ENCODE measurements at regions not wholly inside any gene's neighbourhood (a gene's known extent, or its start where the extent isn't known, plus 50 kb on each side); places are given as distances from the start of the nearest gene placed in this dataset.

DNA sequence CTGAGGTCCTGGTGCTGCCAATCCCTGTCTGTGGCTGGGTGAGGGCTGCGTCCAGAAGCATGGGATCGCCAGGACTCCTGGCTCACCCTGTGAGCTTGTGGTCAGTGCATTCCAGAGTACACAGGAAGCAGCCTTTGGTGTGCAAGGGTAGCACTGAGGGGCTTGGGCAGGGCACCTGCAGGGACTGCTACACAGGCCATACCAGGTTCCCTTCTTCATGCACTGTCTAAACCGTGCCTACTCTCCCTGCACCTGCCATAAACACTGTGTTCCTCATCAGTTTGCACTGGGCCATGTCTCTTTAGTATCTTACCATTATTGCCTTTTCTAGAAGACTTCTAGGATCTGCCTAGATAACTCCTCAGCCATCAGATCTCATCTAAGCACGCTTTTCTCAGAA lies 72.8 kb upstream of the NKX2-2 start:
- no peak for DNase-seq (ENCODE audit: low read depth, low spot score)
- in situ Hi-C loops (cut with HindIII; ENCODE audit: low sequenced_read_pairs): no loop called here
- no peak overlapping the region for H3K4me3 ChIP-seq (ENCODE audit: low read depth, low read length)
- TF ChIP-seq, protein P1, sequence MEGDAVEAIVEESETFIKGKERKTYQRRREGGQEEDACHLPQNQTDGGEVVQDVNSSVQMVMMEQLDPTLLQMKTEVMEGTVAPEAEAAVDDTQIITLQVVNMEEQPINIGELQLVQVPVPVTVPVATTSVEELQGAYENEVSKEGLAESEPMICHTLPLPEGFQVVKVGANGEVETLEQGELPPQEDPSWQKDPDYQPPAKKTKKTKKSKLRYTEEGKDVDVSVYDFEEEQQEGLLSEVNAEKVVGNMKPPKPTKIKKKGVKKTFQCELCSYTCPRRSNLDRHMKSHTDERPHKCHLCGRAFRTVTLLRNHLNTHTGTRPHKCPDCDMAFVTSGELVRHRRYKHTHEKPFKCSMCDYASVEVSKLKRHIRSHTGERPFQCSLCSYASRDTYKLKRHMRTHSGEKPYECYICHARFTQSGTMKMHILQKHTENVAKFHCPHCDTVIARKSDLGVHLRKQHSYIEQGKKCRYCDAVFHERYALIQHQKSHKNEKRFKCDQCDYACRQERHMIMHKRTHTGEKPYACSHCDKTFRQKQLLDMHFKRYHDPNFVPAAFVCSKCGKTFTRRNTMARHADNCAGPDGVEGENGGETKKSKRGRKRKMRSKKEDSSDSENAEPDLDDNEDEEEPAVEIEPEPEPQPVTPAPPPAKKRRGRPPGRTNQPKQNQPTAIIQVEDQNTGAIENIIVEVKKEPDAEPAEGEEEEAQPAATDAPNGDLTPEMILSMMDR (IDR thresholded peaks at IDR 0.05; ENCODE audit: low read depth, low read length): no peak

DNA sequence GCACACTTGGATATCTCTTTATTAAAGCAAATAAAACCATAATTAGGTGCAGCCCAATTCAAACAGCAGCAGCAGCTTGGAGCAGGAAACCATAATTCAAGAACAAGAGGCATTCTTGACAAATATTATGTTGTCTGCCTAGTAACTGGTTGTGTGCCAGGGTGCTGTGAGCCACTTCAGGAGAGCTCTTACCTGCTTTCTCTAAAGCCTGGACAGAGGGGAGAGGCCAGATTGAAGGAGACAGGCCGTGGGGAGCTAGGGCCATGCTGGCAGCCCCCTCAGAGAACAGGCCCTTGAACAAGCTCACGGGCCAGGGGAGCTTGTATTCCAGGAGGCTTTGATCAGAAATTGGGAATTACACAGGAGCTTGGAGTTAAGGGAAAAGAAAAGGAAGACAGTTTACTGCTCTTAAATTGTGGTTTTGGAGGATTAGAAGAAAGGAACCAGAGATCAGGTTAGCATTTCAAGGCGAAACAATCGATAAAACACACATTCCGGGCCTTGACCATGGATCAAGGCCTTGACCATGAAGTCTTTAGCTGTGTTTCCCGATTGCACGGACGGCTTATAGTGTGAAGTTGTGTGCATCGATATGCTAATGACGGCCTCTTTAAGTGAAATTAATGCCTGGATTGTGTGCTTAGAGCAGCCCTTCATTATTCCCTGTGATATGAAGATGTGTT lies 69.8 kb upstream of the NKX2-2 start:
- H3K4me3 ChIP-seq (ENCODE audit: low read depth, low read length): no peak overlapping the region
- in situ Hi-C loops (cut with HindIII; ENCODE audit: low sequenced_read_pairs): no loop called here
- no peak for DNase-seq (ENCODE audit: low read depth, low spot score)
- TF ChIP-seq, protein P1 (IDR thresholded peaks at IDR 0.05; ENCODE audit: low read depth, low read length): no peak

DNA sequence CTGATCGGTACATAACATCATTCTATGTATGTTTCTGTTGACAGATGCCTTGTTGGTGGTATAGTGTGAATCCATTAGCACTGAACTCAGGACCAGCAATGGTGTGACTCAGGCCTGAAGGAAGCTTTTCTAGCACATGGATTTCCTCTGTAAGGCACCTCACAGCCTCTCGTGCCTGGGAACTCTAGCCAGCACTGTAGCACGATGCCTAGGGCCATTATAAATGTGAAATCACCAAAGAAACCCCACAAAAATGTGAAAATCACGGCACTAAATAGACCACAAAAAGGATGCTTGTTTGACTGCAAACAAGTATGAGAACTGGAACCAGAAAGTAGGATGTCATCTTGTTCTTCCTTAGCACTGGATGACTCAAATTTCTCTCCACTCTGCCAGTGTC lies 63.7 kb upstream of the NKX2-2 start:
- no peak for DNase-seq (ENCODE audit: low read depth, low spot score)
- no peak overlapping the region for H3K4me3 ChIP-seq (ENCODE audit: low read depth, low read length)
- TF ChIP-seq, protein P1 (IDR thresholded peaks at IDR 0.05; ENCODE audit: low read depth, low read length): no peak
- in situ Hi-C loops (cut with HindIII; ENCODE audit: low sequenced_read_pairs): no loop called here

DNA sequence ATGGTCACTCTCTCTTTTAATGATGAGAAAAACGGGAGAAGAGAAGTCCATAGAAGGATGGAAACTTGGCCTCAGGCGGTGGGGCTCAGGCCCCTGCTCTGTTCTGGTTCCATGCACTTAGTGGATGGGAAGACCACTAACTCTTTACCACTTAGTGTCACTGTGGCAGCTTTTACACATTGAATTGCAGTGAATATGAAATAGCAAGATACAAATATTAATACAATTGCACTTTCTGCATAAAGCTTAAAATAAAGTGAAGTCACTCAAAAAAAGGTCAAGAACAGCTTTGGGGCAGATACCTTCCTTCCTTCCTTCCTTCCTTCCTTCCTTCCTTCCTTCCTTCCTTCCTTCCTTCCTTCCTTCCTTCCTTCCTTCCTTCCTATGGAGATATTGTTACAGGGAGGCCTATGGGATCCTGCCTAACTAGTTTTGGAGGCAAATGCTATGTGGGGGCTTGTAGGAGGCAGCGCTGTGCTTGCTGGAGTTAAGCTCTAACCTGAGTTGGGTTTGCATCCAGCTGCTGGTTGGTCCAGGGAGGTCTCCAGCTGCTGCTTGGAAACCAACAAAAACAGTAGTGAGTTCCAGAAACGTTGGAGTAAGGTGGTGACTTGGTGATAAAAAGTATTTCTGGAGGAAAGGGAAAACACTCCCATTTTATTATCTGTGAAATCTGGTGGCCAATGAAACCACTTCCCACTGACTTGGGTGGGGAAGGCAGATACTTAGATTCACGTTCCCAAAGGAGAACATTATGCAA lies 62.3 kb upstream of the NKX2-2 start:
- no peak overlapping the region for H3K4me3 ChIP-seq (ENCODE audit: low read depth, low read length)
- in situ Hi-C loops (cut with HindIII; ENCODE audit: low sequenced_read_pairs): no loop called here
- TF ChIP-seq, protein P1 (IDR thresholded peaks at IDR 0.05; ENCODE audit: low read depth, low read length): no peak
- DNase-seq (ENCODE audit: low read depth, low spot score): no peak

DNA sequence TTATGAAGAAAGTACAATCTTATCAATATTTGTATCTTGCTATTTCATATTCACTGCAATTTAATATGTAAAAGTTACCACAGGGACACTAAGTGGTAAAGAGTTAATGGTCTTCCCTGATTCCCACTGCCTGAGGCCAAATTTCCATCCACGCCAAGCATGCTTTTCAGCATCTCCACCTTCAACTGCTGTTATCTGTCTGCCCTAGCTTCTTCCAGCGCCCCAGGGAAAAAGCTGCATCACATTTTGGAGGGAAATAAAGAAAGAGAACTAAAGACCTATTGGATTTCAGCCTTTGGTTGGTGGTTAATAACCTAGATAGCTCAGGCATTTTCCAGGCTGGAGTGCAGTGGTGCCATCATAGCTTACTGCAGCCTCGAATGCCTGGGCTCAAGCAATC lies 61.3 kb upstream of the NKX2-2 start:
- TF ChIP-seq, protein P1 (IDR thresholded peaks at IDR 0.05; ENCODE audit: low read depth, low read length): no peak
- DNase-seq (ENCODE audit: low read depth, low spot score): no peak
- in situ Hi-C loops (cut with HindIII; ENCODE audit: low sequenced_read_pairs): no loop called here
- no peak overlapping the region for H3K4me3 ChIP-seq (ENCODE audit: low read depth, low read length)

DNA sequence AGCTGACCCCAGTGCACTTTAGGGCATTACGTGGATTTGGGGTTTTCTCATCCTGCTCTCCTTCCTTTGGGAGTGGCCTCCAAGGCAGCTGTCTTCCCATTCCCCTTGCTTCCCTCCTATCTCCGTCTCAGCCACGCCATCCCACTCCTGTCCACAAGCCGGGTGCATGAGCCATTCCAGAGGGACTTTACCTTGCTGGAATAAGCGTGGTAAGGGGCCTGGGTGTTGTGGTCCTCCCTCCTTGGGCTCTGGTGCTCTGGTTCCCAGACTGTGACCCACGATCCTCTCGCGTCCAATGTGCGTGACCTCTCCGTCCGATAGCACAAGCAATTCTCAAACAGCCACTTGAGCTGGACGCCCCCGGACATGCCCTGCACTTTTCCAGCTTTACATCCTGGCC lies 60.6 kb upstream of the NKX2-2 start:
- in situ Hi-C loops (cut with HindIII; ENCODE audit: low sequenced_read_pairs): no loop called here
- TF ChIP-seq, protein P1 (IDR thresholded peaks at IDR 0.05; ENCODE audit: low read depth, low read length): no peak
- no peak overlapping the region for H3K4me3 ChIP-seq (ENCODE audit: low read depth, low read length)
- DNase-seq (ENCODE audit: low read depth, low spot score): no peak
